SU-DHL-6 (cell line): ENCODE measurements at regions not wholly inside any gene's neighbourhood (a gene's known extent, or its start where the extent isn't known, plus 50 kb on each side); places are given as distances from the start of the nearest gene placed in this dataset.

Source experiments
- H2AFZ ChIP-seq: fragments of 200-600 bp; sonication (generic); 2 replicates; pipeline ENCODE4 v1.6.1; 2014; ENCODE audit warnings: low read depth, mild to moderate bottlenecking, moderate library complexity, mixed read lengths, antibody characterized with exemption, low read length; ENCODE audit not compliant: severe bottlenecking
- H3F3A ChIP-seq: fragments of 200-600 bp; shearing (Covaris generic); 2 replicates; pipeline ENCODE4 v1.6.0; 2016; ENCODE audit warnings: antibody characterized with exemption, mild to moderate bottlenecking; ENCODE audit not compliant: insufficient read depth
- H3K27ac ChIP-seq: fragments of 200-600 bp; sonication (generic); 2 replicates; pipeline ENCODE4 v1.5.1; 2016; ENCODE audit warnings: low read depth, mild to moderate bottlenecking, low read length, moderate library complexity, mixed read lengths
- H3K27me3 ChIP-seq: fragments of 200-600 bp; sonication (generic), shearing (Covaris generic); 2 replicates; pipeline ENCODE4 v1.6.0; 2014; ENCODE audit warnings: mild to moderate bottlenecking, low read length
- H3K36me3 ChIP-seq: fragments of 200-600 bp; sonication (generic); 2 replicates; pipeline ENCODE4 v1.6.1; 2014; ENCODE audit warnings: mild to moderate bottlenecking, low read length, mixed read lengths
- H3K4me2 ChIP-seq: fragments of 300-600, 200-600 bp; shearing (Covaris generic), sonication (generic); 2 replicates; pipeline ENCODE4 v1.6.0; 2014; ENCODE audit warnings: low read length, low read depth, mild to moderate bottlenecking; ENCODE audit not compliant: poor library complexity, severe bottlenecking
- H3K4me3 ChIP-seq: fragments of 200-600 bp; sonication (generic); 2 replicates; pipeline ENCODE4 v1.5.1; 2014; ENCODE audit warnings: antibody characterized with exemption, low read length, mild to moderate bottlenecking, mixed read lengths; ENCODE audit not compliant: insufficient read depth, poor library complexity, severe bottlenecking
- H3K79me2 ChIP-seq: fragments of 200-600 bp; sonication (generic); 2 replicates; pipeline ENCODE4 v1.6.1; 2014; ENCODE audit warnings: mild to moderate bottlenecking, low read length, moderate library complexity; ENCODE audit not compliant: insufficient read depth
- H3K9ac ChIP-seq: fragments of 200-600 bp; sonication (generic); 2 replicates; pipeline ENCODE4 v1.7.0; 2014; ENCODE audit warnings: mild to moderate bottlenecking, low read length
- H3K9me2 ChIP-seq: fragments of 200-600 bp; sonication (generic); replicated peaks from 2 replicates; pipeline ENCODE4 v1.6.1; 2014; ENCODE audit warnings: low read length; ENCODE audit not compliant: insufficient read depth
- H3K9me3 ChIP-seq: fragments of 200-600 bp; sonication (generic); 2 replicates; pipeline ENCODE4 v1.6.1; 2014; ENCODE audit warnings: low read length, mixed read lengths; ENCODE audit not compliant: insufficient read depth
- H4K20me1 ChIP-seq: fragments of 200-600 bp; sonication (generic); 2 replicates; pipeline ENCODE4 v1.6.1; 2014; ENCODE audit warnings: low read depth, mild to moderate bottlenecking, antibody characterized with exemption, low read length, moderate library complexity, mixed read lengths
- EZH2phosphoT487 ChIP-seq: fragments of 200-600 bp; sonication (generic), shearing (Covaris generic); conservative IDR thresholded peaks from 2 replicates; pipeline ENCODE4 v1.6.1; 2018; ENCODE audit warnings: mild to moderate bottlenecking, antibody characterized with exemption, low read length, moderate library complexity, mixed read lengths
- TF ChIP-seq, protein P1 (sequence below): fragments of 200-600 bp; sonication (generic); IDR thresholded peaks from one replicate; pipeline ENCODE4 v1.5.1; 2017; ENCODE audit warnings: antibody characterized with exemption, mild to moderate bottlenecking, low read length, moderate library complexity; ENCODE audit not compliant: insufficient read depth, poor library complexity, severe bottlenecking

DNA sequence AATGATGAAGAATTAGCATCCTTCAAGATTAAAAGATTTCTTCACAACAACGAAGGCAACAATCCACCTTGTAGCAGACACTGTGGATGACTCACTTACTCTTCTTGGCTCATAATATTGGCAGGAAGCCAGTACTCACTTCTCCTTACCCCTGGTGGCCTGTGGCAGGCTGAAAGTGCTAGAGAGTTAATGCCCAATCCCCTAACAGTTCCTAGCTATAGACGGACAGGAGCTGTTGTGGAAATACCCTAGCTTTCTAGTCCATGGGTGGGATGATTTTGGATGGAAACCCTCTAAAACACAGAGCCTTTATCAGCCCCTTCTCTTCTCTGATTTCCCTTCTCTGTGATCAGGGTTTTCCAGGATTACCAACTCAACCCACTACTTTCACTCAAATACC is 128.6 kb upstream of the NYAP2 start:
- no peak overlapping the region for H3K9ac ChIP-seq
- no peak overlapping the region for H3K27ac ChIP-seq
- H3K4me2 ChIP-seq: no peak overlapping the region
- H4K20me1 ChIP-seq: no peaks in the 10 kb centered on the region
- no peaks in the 10 kb centered on the region for H3K79me2 ChIP-seq
- no peak overlapping the region for H3K4me3 ChIP-seq
- no peak overlapping the region for H2AFZ ChIP-seq
- TF ChIP-seq, protein P1, sequence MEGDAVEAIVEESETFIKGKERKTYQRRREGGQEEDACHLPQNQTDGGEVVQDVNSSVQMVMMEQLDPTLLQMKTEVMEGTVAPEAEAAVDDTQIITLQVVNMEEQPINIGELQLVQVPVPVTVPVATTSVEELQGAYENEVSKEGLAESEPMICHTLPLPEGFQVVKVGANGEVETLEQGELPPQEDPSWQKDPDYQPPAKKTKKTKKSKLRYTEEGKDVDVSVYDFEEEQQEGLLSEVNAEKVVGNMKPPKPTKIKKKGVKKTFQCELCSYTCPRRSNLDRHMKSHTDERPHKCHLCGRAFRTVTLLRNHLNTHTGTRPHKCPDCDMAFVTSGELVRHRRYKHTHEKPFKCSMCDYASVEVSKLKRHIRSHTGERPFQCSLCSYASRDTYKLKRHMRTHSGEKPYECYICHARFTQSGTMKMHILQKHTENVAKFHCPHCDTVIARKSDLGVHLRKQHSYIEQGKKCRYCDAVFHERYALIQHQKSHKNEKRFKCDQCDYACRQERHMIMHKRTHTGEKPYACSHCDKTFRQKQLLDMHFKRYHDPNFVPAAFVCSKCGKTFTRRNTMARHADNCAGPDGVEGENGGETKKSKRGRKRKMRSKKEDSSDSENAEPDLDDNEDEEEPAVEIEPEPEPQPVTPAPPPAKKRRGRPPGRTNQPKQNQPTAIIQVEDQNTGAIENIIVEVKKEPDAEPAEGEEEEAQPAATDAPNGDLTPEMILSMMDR: no peak
- TF ChIP-seq EZH2phosphoT487: no peak
- no peaks in the 10 kb centered on the region for H3F3A ChIP-seq
- H3K9me2 ChIP-seq: no peaks in the 10 kb centered on the region
- H3K27me3 ChIP-seq: no peaks in the 10 kb centered on the region
- H3K9me3 ChIP-seq: no peaks in the 10 kb centered on the region
- no peaks in the 10 kb centered on the region; the same call in 1 of the 2 replicates for H3K36me3 ChIP-seq

DNA sequence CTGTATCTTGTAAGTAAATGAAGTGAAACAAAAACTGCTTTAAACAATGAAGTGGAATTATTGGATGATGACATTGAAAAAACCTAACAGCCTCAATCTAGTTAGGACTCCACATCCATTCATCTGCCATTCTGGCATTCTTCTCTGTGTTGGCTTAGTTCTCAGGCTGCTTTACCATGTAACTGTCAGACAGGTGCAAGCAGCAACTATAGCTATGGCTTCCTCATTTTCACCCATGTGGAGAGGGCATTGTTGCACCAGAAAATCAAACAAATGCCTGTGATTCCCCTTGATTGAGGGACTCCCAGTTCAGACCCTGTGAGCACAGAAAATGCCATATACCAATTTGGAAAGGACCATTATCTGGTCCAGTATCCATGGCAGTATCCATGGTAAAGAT is 129.5 kb upstream of the NYAP2 start:
- Histone ChIP-seq H4K20me1 (no peaks in the 10 kb centered on the region), H3K9ac (no peak overlapping the region), H3K27ac (no peak overlapping the region), H3K9me3 (no peaks in the 10 kb centered on the region), H2AFZ (no peak overlapping the region), H3K4me2 (no peak overlapping the region), H3K4me3 (no peak overlapping the region), H3K79me2 (no peaks in the 10 kb centered on the region), H3K9me2 (no peaks in the 10 kb centered on the region), H3K36me3 (no peaks in the 10 kb centered on the region), H3F3A (no peaks in the 10 kb centered on the region), H3K27me3 (no peaks in the 10 kb centered on the region)
- TF ChIP-seq, protein P1: no peak
- no peak for TF ChIP-seq EZH2phosphoT487

DNA sequence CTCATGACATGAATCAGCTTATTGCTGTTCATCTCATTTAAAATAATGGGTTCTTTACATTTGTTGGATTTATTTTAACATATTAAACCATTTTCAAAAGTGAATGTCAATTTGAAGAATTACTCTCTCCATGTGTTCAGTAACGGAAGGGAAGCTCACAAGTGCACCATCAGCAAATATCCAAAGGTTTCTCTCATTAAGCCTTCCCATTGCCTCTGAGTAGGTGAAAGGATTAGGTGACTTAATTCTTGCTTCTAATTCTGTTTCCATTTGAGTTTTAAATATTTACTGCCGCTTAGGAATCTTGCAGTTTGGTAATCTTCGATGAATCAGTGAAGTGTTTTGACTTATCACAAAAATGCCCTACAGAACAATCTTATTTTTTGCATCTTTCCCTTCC is 145.1 kb upstream of the NYAP2 start:
- TF ChIP-seq, protein P1: no peak
- Histone ChIP-seq H3K9ac (no peak overlapping the region), H4K20me1 (no peaks in the 10 kb centered on the region), H3K4me2 (no peak overlapping the region), H3K4me3 (no peak overlapping the region), H3K79me2 (no peaks in the 10 kb centered on the region), H3K36me3 (no peaks in the 10 kb centered on the region), H2AFZ (no peak overlapping the region), H3K27me3 (no peaks in the 10 kb centered on the region), H3K27ac (no peak overlapping the region), H3K9me2 (no peaks in the 10 kb centered on the region), H3F3A (no peaks in the 10 kb centered on the region), H3K9me3 (no peaks in the 10 kb centered on the region)

DNA sequence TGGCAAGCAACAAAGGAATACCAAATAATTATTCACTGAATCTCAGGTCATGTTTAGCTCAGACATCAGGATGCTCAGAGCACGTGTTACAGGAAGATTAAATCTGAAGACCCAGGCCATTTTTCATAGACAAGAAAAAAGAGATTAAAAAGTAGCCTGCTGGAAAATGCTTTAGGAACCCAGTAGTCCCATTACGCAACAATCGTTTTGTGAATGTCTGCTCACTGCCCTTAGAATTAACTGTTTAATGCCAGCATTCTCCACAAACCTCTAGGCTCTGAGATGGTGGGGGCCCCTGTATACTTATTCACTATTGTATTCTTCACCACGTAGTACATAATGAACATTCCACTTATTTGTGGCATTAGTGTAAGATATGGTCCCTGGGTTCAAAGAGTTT is 154.6 kb upstream of the NYAP2 start:
- H2AFZ ChIP-seq: no peak overlapping the region
- H3K27me3 ChIP-seq: no peaks in the 10 kb centered on the region
- TF ChIP-seq EZH2phosphoT487: no peak
- TF ChIP-seq, protein P1: no peak
- H3K9me3 ChIP-seq: no peaks in the 10 kb centered on the region
- H3K9me2 ChIP-seq: no peaks in the 10 kb centered on the region
- H3F3A ChIP-seq: no peaks in the 10 kb centered on the region
- H3K79me2 ChIP-seq: no peaks in the 10 kb centered on the region
- no peaks in the 10 kb centered on the region for H4K20me1 ChIP-seq
- no peak overlapping the region for H3K27ac ChIP-seq
- H3K4me2 ChIP-seq: no peak overlapping the region
- H3K36me3 ChIP-seq: no peaks in the 10 kb centered on the region
- no peak overlapping the region for H3K4me3 ChIP-seq
- H3K9ac ChIP-seq: no peak overlapping the region
